Tongue (tissue), 1 donor: ENCODE measurements at regions not wholly inside any gene's neighbourhood (a gene's known extent, or its start where the extent isn't known, plus 50 kb on each side); places are given as distances from the start of the nearest gene placed in this dataset.
A peak's percentile ranks its signal among the peaks of the same experiment; 100 is the strongest.
"Not testable (repeated sequence)": the region's sequence is repeated elsewhere in the genome, so short reads cannot be mapped to it uniquely, and the experiment has no call there.

Source experiments
- DNase-seq: peaks from one replicate; pipeline ENCODE4 v3.0.0-alpha.2; 2015

- DNase-seq: not testable (repeated sequence)
Measured at GRCh38 chr9:66771504-66771903, 129.0 kb upstream of the ZNF658 start.

GRCh38 chr9:66774618-66775017 lies 125.9 kb upstream of the ZNF658 start:
- not testable (repeated sequence) for DNase-seq

GRCh38 chr9:66779944-66780661 lies 120.4 kb upstream of the ZNF658 start:
- DNase-seq: not testable (repeated sequence)

- not testable (repeated sequence) for DNase-seq
Measured at GRCh38 chr9:66781240-66781639, 119.3 kb upstream of the ZNF658 start.

- DNase-seq: not testable (repeated sequence)
Measured at GRCh38 chr9:66782010-66782409, 118.5 kb upstream of the ZNF658 start.

- DNase-seq: not testable (repeated sequence)
Measured at GRCh38 chr9:66785603-66786002, 114.9 kb upstream of the ZNF658 start.

GRCh38 chr9:66791092-66791750 lies 109.3 kb upstream of the ZNF658 start:
- DNase-seq: not testable (repeated sequence)

- not testable (repeated sequence) for DNase-seq
Measured at GRCh38 chr9:66794769-66795168, 105.8 kb upstream of the ZNF658 start.

- DNase-seq: not testable (repeated sequence)
Measured at GRCh38 chr9:66795723-66796503, 104.6 kb upstream of the ZNF658 start.

GRCh38 chr9:66797905-66798616 lies 102.5 kb upstream of the ZNF658 start:
- not testable (repeated sequence) for DNase-seq

GRCh38 chr9:66803619-66804018 lies 96.9 kb upstream of the ZNF658 start:
- DNase-seq: not testable (repeated sequence)

GRCh38 chr9:66810247-66810646 lies 90.3 kb upstream of the ZNF658 start:
- DNase-seq: not testable (repeated sequence)

GRCh38 chr9:66812367-66812766 lies 88.2 kb upstream of the ZNF658 start:
- DNase-seq: not testable (repeated sequence)

- peak; percentile 26 for DNase-seq
Measured at GRCh38 chr9:66812967-66813366, 87.6 kb upstream of the ZNF658 start.

- not testable (repeated sequence) for DNase-seq
Measured at GRCh38 chr9:66814038-66814437, 86.5 kb upstream of the ZNF658 start.

- DNase-seq: not testable (repeated sequence)
Measured at GRCh38 chr9:66819510-66819909, 81.0 kb upstream of the ZNF658 start.

GRCh38 chr9:66820014-66820660 lies 80.4 kb upstream of the ZNF658 start:
- not testable (repeated sequence) for DNase-seq

- not testable (repeated sequence) for DNase-seq
Measured at GRCh38 chr9:66824169-66824568, 76.4 kb upstream of the ZNF658 start.

- DNase-seq: not testable (repeated sequence)
Measured at GRCh38 chr9:66829853-66830252, 70.7 kb upstream of the ZNF658 start.

- DNase-seq: not testable (repeated sequence)
Measured at GRCh38 chr9:66830777-66831497, 69.6 kb upstream of the ZNF658 start.

- DNase-seq: not testable (repeated sequence)
Measured at GRCh38 chr9:66832222-66832621, 68.3 kb upstream of the ZNF658 start.
